ENCODE measurements at regions not wholly inside any gene's neighbourhood (a gene's known extent, or its start where the extent isn't known, plus 50 kb on each side); places are given as distances from the start of the nearest gene placed in this dataset.

DNA sequence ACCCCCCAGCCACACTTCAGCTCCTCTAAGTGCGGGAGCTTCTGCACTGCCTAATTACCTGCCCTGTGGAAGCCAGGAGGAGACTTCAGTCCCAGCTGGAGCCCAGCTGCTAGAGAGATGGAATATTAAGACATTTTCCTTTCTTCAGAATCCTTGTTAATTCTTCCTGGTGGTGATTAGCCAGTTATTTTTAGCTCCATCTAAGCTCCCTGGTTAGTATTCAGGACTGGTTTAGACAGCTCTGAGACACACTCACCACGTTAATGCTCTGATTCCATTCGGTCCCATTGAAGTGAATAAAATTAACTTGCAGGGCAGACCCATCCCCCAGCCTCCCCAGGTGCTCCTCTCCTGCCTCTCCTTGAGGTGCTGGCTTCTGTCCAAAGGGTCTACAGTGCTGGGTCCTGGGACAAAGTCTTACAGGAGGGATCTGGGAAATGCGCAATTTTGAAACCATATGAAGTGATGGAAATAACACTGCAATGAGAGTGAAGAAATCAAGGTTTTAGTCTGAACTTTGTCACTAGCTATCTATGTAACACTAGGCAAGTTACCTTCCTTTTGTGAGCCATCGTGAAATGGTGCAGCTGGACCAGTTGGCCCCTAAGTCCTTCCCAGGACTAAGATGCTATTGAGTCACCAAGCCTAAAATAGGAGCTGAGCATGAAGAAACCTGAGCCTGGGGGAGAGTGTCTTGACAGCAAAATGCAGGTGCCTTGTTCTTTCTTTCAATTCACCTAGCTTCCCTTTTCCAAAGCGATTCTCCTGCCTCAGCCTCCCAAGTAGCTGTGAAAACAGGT is 117.4 kb upstream of the ATP1A1 start:
- TF ChIP-seq, protein P1, sequence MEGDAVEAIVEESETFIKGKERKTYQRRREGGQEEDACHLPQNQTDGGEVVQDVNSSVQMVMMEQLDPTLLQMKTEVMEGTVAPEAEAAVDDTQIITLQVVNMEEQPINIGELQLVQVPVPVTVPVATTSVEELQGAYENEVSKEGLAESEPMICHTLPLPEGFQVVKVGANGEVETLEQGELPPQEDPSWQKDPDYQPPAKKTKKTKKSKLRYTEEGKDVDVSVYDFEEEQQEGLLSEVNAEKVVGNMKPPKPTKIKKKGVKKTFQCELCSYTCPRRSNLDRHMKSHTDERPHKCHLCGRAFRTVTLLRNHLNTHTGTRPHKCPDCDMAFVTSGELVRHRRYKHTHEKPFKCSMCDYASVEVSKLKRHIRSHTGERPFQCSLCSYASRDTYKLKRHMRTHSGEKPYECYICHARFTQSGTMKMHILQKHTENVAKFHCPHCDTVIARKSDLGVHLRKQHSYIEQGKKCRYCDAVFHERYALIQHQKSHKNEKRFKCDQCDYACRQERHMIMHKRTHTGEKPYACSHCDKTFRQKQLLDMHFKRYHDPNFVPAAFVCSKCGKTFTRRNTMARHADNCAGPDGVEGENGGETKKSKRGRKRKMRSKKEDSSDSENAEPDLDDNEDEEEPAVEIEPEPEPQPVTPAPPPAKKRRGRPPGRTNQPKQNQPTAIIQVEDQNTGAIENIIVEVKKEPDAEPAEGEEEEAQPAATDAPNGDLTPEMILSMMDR (IDR thresholded peaks at IDR 0.05), result no peak
- TF ChIP-seq POLR2AphosphoS5 (IDR thresholded peaks at IDR 0.05) (no peak), POLR2A (IDR thresholded peaks at IDR 0.05) (no peak)
